ENCODE measurements at regions not wholly inside any gene's neighbourhood (a gene's known extent, or its start where the extent isn't known, plus 50 kb on each side); places are given as distances from the start of the nearest gene placed in this dataset.

DNA sequence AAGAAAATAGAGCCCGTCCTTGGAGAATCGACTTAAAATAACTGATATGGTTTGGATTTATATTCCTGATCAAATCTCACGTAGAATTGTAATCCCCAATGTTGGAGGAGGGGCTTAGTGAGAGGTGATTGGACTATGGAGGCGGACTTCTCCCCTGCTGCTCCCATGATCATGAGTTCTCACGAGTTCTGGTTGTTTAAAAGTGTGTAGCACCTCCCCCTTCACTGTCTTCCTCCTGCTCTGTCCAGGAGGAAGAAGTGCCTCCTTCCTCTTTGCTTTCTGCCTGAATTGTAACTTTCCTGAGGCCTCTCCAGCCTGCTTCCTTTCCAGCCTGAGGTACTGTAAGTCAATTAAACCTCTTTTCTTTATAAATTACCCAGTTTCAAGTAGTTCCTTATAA is 529.2 kb downstream of the HAO1 start:
- H3K27me3 ChIP-seq (ENCODE audit: control insufficient read depth, insufficient read depth, low read length) = no peaks in the 10 kb centered on the region
- ChIA-PET POLR2A (no interaction called here), CTCF (no interaction called here)
- H3K4me1 ChIP-seq (ENCODE audit: control insufficient read depth, insufficient read depth, low read length) = no peaks in the 10 kb centered on the region
- intact Hi-C loops (cut with micrococcal nuclease; ENCODE audit: unreplicated experiment) = no loop called here
- DNase-seq (ENCODE audit: low read depth, low spot score) (no peak), ATAC-seq (no peak)
- BruUV-seq (replicated peaks) = no TSS peak
- H3K27ac ChIP-seq (ENCODE audit: low read length) = no peak overlapping the region
- H3K36me3 ChIP-seq (ENCODE audit: control insufficient read depth, insufficient read depth, low read length) = no peaks in the 10 kb centered on the region
- H3K9me3 ChIP-seq (ENCODE audit: control insufficient read depth, insufficient read depth, low read depth, low read length) = no peaks in the 10 kb centered on the region
- TF ChIP-seq POLR2AphosphoS5 (IDR thresholded peaks at IDR 0.05; ENCODE audit: low read depth, low read length) = no peak
- TF ChIP-seq, protein P1, sequence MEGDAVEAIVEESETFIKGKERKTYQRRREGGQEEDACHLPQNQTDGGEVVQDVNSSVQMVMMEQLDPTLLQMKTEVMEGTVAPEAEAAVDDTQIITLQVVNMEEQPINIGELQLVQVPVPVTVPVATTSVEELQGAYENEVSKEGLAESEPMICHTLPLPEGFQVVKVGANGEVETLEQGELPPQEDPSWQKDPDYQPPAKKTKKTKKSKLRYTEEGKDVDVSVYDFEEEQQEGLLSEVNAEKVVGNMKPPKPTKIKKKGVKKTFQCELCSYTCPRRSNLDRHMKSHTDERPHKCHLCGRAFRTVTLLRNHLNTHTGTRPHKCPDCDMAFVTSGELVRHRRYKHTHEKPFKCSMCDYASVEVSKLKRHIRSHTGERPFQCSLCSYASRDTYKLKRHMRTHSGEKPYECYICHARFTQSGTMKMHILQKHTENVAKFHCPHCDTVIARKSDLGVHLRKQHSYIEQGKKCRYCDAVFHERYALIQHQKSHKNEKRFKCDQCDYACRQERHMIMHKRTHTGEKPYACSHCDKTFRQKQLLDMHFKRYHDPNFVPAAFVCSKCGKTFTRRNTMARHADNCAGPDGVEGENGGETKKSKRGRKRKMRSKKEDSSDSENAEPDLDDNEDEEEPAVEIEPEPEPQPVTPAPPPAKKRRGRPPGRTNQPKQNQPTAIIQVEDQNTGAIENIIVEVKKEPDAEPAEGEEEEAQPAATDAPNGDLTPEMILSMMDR (IDR thresholded peaks at IDR 0.05) = no peak
- TF ChIP-seq SIN3A (IDR thresholded peaks at IDR 0.05; ENCODE audit: borderline replicate concordance, insufficient read depth, low read depth, low read length) = no peak
- TF ChIP-seq TCF7L2 (IDR thresholded peaks at IDR 0.05; ENCODE audit: low read depth, low read length) = no peak
- TF ChIP-seq, protein P2, sequence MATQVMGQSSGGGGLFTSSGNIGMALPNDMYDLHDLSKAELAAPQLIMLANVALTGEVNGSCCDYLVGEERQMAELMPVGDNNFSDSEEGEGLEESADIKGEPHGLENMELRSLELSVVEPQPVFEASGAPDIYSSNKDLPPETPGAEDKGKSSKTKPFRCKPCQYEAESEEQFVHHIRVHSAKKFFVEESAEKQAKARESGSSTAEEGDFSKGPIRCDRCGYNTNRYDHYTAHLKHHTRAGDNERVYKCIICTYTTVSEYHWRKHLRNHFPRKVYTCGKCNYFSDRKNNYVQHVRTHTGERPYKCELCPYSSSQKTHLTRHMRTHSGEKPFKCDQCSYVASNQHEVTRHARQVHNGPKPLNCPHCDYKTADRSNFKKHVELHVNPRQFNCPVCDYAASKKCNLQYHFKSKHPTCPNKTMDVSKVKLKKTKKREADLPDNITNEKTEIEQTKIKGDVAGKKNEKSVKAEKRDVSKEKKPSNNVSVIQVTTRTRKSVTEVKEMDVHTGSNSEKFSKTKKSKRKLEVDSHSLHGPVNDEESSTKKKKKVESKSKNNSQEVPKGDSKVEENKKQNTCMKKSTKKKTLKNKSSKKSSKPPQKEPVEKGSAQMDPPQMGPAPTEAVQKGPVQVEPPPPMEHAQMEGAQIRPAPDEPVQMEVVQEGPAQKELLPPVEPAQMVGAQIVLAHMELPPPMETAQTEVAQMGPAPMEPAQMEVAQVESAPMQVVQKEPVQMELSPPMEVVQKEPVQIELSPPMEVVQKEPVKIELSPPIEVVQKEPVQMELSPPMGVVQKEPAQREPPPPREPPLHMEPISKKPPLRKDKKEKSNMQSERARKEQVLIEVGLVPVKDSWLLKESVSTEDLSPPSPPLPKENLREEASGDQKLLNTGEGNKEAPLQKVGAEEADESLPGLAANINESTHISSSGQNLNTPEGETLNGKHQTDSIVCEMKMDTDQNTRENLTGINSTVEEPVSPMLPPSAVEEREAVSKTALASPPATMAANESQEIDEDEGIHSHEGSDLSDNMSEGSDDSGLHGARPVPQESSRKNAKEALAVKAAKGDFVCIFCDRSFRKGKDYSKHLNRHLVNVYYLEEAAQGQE (IDR thresholded peaks at IDR 0.05; ENCODE audit: insufficient read depth in 1 of 2, low read depth in 2 of 2, low read length in 1 of 2) = no peak
- in situ Hi-C loops (cut with HindIII; ENCODE audit: low pct_unique_long_range_greater_than_20kb, low sequenced_read_pairs) = no loop called here
- no peak overlapping the region for H3K4me3 ChIP-seq (ENCODE audit: low read depth in 2 of 2, low read length in 2 of 2)

DNA sequence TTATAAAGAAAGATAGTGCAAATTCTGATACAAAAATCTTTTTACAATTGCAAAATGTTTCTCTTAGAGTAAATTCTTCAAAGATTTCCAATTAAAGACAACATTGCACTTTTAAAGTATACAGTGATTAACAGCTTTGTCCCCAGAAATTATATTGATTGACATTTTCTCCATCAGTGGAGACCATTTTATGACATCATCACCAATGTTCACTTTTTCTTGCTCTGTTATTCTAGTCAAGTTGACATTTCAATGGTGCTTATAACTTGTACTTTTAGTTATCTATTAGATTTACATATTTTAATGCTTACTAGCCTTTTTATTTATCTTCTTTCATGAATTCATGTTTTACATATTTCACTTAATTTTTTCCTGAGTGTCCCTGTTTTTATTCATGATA is 524.8 kb downstream of the HAO1 start:
- ChIA-PET CTCF (no interaction called here), POLR2A (no interaction called here)
- Histone ChIP-seq H3K27ac (ENCODE audit: low read length) (no peak overlapping the region), H3K4me1 (ENCODE audit: control insufficient read depth, insufficient read depth, low read length) (no peaks in the 10 kb centered on the region), H3K27me3 (ENCODE audit: control insufficient read depth, insufficient read depth, low read length) (no peaks in the 10 kb centered on the region), H3K9me3 (ENCODE audit: control insufficient read depth, insufficient read depth, low read depth, low read length) (no peaks in the 10 kb centered on the region), H3K4me3 (ENCODE audit: low read depth in 2 of 2, low read length in 2 of 2) (no peak overlapping the region), H3K36me3 (ENCODE audit: control insufficient read depth, insufficient read depth, low read length) (no peaks in the 10 kb centered on the region)
- TF ChIP-seq POLR2AphosphoS5 (IDR thresholded peaks at IDR 0.05; ENCODE audit: low read depth, low read length) (no peak), TCF7L2 (IDR thresholded peaks at IDR 0.05; ENCODE audit: low read depth, low read length) (no peak), SIN3A (IDR thresholded peaks at IDR 0.05; ENCODE audit: borderline replicate concordance, insufficient read depth, low read depth, low read length) (no peak)
- TF ChIP-seq, protein P1 (IDR thresholded peaks at IDR 0.05) = no peak
- TF ChIP-seq, protein P2 (IDR thresholded peaks at IDR 0.05; ENCODE audit: insufficient read depth in 1 of 2, low read depth in 2 of 2, low read length in 1 of 2) = no peak
- DNase-seq (ENCODE audit: low read depth, low spot score) (no peak), ATAC-seq (no peak)
- BruUV-seq (replicated peaks) = no TSS peak
- in situ Hi-C loops (cut with HindIII; ENCODE audit: low pct_unique_long_range_greater_than_20kb, low sequenced_read_pairs) = no loop called here
- intact Hi-C loops (cut with micrococcal nuclease; ENCODE audit: unreplicated experiment) = no loop called here

Data from Panc1 (cell line).